ENCODE measurements at regions not wholly inside any gene's neighbourhood (a gene's known extent, or its start where the extent isn't known, plus 50 kb on each side); places are given as distances from the start of the nearest gene placed in this dataset.

- DNase-seq, result no peak
Observed at GRCh38 chr6:138716971-138717665, 56.5 kb upstream of the CCDC28A start.

GRCh38 chr6:138719011-138719635, 54.4 kb upstream of the CCDC28A start:
- DNase-seq, result no peak

DNA sequence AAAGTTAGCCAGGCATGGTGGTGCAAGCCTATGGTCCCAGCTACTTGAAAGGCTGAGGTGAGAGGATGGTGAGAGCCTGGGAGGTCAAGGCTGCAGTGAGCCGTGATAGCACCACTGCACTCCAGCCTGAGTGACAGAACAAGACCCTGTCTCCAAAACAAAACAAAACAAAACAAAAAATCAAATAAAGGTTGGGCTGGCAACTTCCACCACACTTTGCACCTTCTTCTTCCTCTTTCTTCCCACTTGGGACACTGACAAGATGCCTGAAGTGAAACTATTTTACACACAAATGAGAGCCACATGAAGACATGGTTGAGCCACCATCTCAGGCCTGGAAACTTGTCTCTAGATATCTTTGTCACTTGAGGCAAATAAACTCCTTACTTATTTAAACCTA, 53.8 kb upstream of the CCDC28A start:
- DNase-seq, result no peak

GRCh38 chr6:138722425-138723371, 50.9 kb upstream of the CCDC28A start:
- no peak for DNase-seq

Measured in CD4-positive, alpha-beta T cell treated with Interleukin-6 for 4 hours (primary cell).